T-cell (primary cell): ENCODE measurements at regions not wholly inside any gene's neighbourhood (a gene's known extent, or its start where the extent isn't known, plus 50 kb on each side); places are given as distances from the start of the nearest gene placed in this dataset.

ENCODE experiments used
- ATAC-seq, 4 experiments: fragments of 200-7000 bp in 3 of 4; fragments of 150-1000 bp in 1 of 4; cut with Tn5 transposase; replicated peaks in 1 of 4; 1 replicate in 3 of 4; 2 replicates in 1 of 4; pipeline ENCODE4 v1.10.0; 2021; ENCODE audit warnings: moderate library complexity in 3 of 4, mild to moderate bottlenecking in 2 of 4, moderate number of reproducible peaks in 1 of 4
- CTCF ChIA-PET, 2 donors: fragments of 300-600 bp; sonication (Branson Sonifier 250); formaldehyde crosslinking; loops; one replicate each; lab custom pipeline; 2022; ENCODE audit warnings: antibody characterized with exemption in 2 of 2; lab: Charles Lee
- POLR2A ChIA-PET, 2 donors: fragments of 300-600 bp; sonication (Branson Sonifier 250); formaldehyde crosslinking; loops; one replicate each; lab custom pipeline; 2022; ENCODE audit warnings: antibody characterized with exemption in 2 of 2; lab: Charles Lee
- DNase-seq, 35 experiments: peaks; one replicate each; pipeline versions ENCODE4 v3.0.0 to v3.0.0-alpha.2; 2013 to 2023
- H3K27ac ChIP-seq: one replicate; pipeline ENCODE4 v1.5.1; 2013; ENCODE audit warnings: low read length
- H3K27me3 ChIP-seq, 2 experiments: replicated peaks in 1 of 2; 1 replicate in 1 of 2; 2 replicates in 1 of 2; pipeline versions ENCODE4 v1.6.1 to v1.7.0; 2013; ENCODE audit warnings: low read length in 1 of 2, mixed read lengths in 1 of 2; ENCODE audit not compliant: control insufficient read depth in 2 of 2, insufficient read depth in 2 of 2; ENCODE audit errors: extremely low read depth in 1 of 2
- H3K36me3 ChIP-seq, 2 donors: 1 replicate in 1 of 2; 2 replicates in 1 of 2; pipeline versions ENCODE4 v1.6.1 to v1.7.0; 2013; ENCODE audit warnings: low read length in 1 of 2; ENCODE audit not compliant: control insufficient read depth in 2 of 2, insufficient read depth in 1 of 2; ENCODE audit errors: extremely low read depth in 1 of 2
- H3K4me1 ChIP-seq, 2 experiments: 1 replicate in 1 of 2; 2 replicates in 1 of 2; pipeline versions ENCODE4 v1.6.1 to v1.7.0; 2013; ENCODE audit warnings: low read length in 2 of 2, mixed read lengths in 1 of 2; ENCODE audit not compliant: insufficient read depth in 2 of 2, control insufficient read depth in 1 of 2; ENCODE audit errors: extremely low read depth in 1 of 2
- H3K4me3 ChIP-seq, 2 donors: 1 replicate in 1 of 2; 2 replicates in 1 of 2; pipeline versions ENCODE4 v1.5.1 to v1.7.0; 2013; ENCODE audit warnings: mild to moderate bottlenecking in 2 of 2, low read length in 1 of 2, moderate library complexity in 1 of 2; ENCODE audit not compliant: control insufficient read depth in 1 of 2; ENCODE audit errors: extremely low read depth in 1 of 2
- H3K9me3 ChIP-seq: 2 replicates; pipeline ENCODE4 v1.7.0; 2013
- H3K27ac Mint-ChIP-seq, 2 donors: one replicate each; pipeline ENCODE4 v1.8.0; 2020 to 2021; ENCODE audit warnings: mild to moderate bottlenecking in 2 of 2, mixed read lengths in 2 of 2
- H3K27me3 Mint-ChIP-seq, 2 donors: one replicate each; pipeline ENCODE4 v1.8.0; 2021 to 2022; ENCODE audit warnings: mixed read lengths in 2 of 2
- H3K36me3 Mint-ChIP-seq: one replicate; pipeline ENCODE4 v1.8.0; 2021; ENCODE audit warnings: mixed read lengths
- H3K4me1 Mint-ChIP-seq, 3 donors: one replicate each; pipeline ENCODE4 v1.8.0; 2020 to 2022; ENCODE audit warnings: mixed read lengths in 3 of 3, mild to moderate bottlenecking in 1 of 3
- H3K4me3 Mint-ChIP-seq, 3 donors: one replicate each; pipeline ENCODE4 v1.8.0; 2020 to 2022; ENCODE audit warnings: mild to moderate bottlenecking in 3 of 3, mixed read lengths in 3 of 3, moderate library complexity in 3 of 3
- H3K9me3 Mint-ChIP-seq, 3 donors: one replicate each; pipeline ENCODE4 v1.8.0; 2020 to 2022; ENCODE audit warnings: mixed read lengths in 3 of 3
- WGBS: methylation state at CpG from one replicate; pipeline ENCODE4 v1.1.5; 2013; ENCODE audit warnings: missing lambda C conversion rate; ENCODE audit not compliant: insufficient coverage; 5-methylcytosine and 5-hydroxymethylcytosine counted together

DNA sequence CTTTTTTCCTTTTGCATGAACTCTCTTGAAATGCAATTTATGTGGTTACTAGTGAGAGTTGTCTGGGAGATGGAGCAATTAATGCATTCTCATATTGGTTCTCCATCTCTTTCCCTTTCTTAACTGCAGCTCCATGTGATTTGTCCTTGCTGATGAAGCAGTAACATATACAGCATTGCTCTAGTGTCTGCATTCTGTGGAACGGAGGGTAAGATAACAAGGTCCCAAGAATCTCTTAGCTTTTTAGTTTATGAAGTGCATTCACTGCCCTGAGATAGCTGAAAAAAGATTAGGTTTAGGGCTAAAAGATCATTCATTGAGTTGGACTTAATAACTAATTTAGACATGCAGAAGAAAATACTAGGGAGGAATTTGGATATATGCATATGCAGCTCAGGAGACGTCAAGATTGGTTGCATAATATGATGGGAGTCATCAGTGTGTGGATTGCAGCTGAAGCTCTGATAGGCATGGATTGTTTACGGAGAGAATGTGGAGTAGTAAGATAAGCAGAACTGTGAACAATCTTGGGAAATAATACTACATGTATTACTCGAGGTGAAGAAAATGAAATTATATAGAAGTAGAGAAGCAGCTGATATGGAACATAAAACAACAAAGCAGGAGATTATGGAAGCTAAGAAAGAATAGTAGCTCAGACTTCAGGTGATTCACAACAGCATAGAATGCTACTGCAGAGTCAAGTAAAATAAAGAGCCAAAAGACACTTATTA lies 404.7 kb downstream of the ARL4A start:
- DNase-seq = no peak
- Mint-ChIP-seq H3K27ac (no peak overlapping the region), H3K27me3 (peaks cover 10 to 13% of the 10 kb centered on the region in 2 donors), H3K9me3 (peaks cover 0 to 4% (median 0%) of the 10 kb centered on the region in 3 donors), H3K4me1 (no peaks in the 10 kb centered on the region), H3K36me3 (no peaks in the 10 kb centered on the region), H3K4me3 (no peak overlapping the region)
- ATAC-seq = no peak
- Histone ChIP-seq H3K27ac (no peak overlapping the region), H3K9me3 (no peaks in the 10 kb centered on the region), H3K4me1 (no peaks in the 10 kb centered on the region), H3K36me3 (no peaks in the 10 kb centered on the region), H3K4me3 (no peak overlapping the region), H3K27me3 (peaks cover 0 to 3% of the 10 kb centered on the region in 2 experiments)
- POLR2A ChIA-PET = no interaction called here
- CTCF ChIA-PET = interaction anchor here in 1 of 2 donors (0.6 kb wide), 1 partner anchor 336 kb away, joined by 3 read pairs; no protein-coding TSS in a partner anchor
- 100% methylated on average over 2 of the region's 4 CpGs for WGBS

DNA sequence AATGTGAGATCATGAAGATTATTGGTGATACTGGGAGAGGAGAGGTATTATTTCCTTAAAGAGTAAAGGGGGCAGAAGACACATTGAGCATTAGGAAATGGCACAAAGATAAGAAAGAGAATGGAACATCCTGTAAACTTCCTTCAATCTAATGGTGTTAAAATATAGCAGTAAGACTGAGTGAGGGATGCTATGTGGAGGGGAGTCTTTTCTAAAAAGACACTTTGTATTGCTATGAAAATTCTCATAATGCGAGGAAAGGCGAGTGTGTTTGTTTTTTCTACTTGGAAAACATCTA lies 405.2 kb downstream of the ARL4A start:
- POLR2A ChIA-PET = no interaction called here
- Histone ChIP-seq H3K36me3 (no peaks in the 10 kb centered on the region), H3K27ac (no peak overlapping the region), H3K27me3 (peaks cover 0 to 3% of the 10 kb centered on the region in 2 experiments), H3K9me3 (no peaks in the 10 kb centered on the region), H3K4me1 (no peaks in the 10 kb centered on the region), H3K4me3 (no peak overlapping the region)
- H3K36me3 Mint-ChIP-seq = no peaks in the 10 kb centered on the region
- no peak overlapping the region for H3K27ac Mint-ChIP-seq
- H3K4me1 Mint-ChIP-seq = no peaks in the 10 kb centered on the region
- WGBS = no CpG with 5 or more reads among the region's 2 CpGs
- ATAC-seq = no peak
- CTCF ChIA-PET = no interaction called here
- H3K27me3 Mint-ChIP-seq = peaks cover 10 to 13% of the 10 kb centered on the region in 2 donors
- no peak overlapping the region for H3K4me3 Mint-ChIP-seq
- no peak for DNase-seq
- H3K9me3 Mint-ChIP-seq = peaks cover 0 to 4% (median 0%) of the 10 kb centered on the region in 3 donors

- Histone ChIP-seq H3K36me3 (no peaks in the 10 kb centered on the region), H3K27me3 (peaks cover 0 to 3% of the 10 kb centered on the region in 2 experiments), H3K9me3 (no peaks in the 10 kb centered on the region), H3K27ac (no peak overlapping the region), H3K4me3 (no peak overlapping the region), H3K4me1 (no peaks in the 10 kb centered on the region)
- Mint-ChIP-seq H3K27me3 (peaks cover 10 to 13% of the 10 kb centered on the region in 2 donors), H3K4me1 (no peaks in the 10 kb centered on the region), H3K36me3 (no peaks in the 10 kb centered on the region), H3K27ac (no peak overlapping the region), H3K9me3 (peaks cover 0 to 4% (median 0%) of the 10 kb centered on the region in 3 donors), H3K4me3 (no peak overlapping the region)
- ChIA-PET CTCF (no interaction called here), POLR2A (no interaction called here)
- WGBS = 0% methylated on average over 1 of the region's 1 CpG
- ATAC-seq (no peak), DNase-seq (no peak)
Observed at GRCh38 chr7:13093160-13093559, 405.7 kb downstream of the ARL4A start.

GRCh38 chr7:13097499-13097898 lies 410.1 kb downstream of the ARL4A start:
- no peaks in the 10 kb centered on the region for H3K36me3 ChIP-seq
- H3K4me3 ChIP-seq = no peak overlapping the region
- no peak overlapping the region for H3K27ac ChIP-seq
- Mint-ChIP-seq H3K4me3 (no peak overlapping the region), H3K9me3 (no peaks in the 10 kb centered on the region), H3K27me3 (peaks cover 0 to 6% of the 10 kb centered on the region in 2 donors), H3K4me1 (no peaks in the 10 kb centered on the region), H3K27ac (no peak overlapping the region), H3K36me3 (no peaks in the 10 kb centered on the region)
- ChIA-PET POLR2A (no interaction called here), CTCF (no interaction called here)
- WGBS = no CpG with 5 or more reads among the region's 3 CpGs
- H3K27me3 ChIP-seq = no peaks in the 10 kb centered on the region
- H3K9me3 ChIP-seq = no peaks in the 10 kb centered on the region
- no peaks in the 10 kb centered on the region for H3K4me1 ChIP-seq
- ATAC-seq (no peak), DNase-seq (no peak)

GRCh38 chr7:13098161-13098560 lies 410.7 kb downstream of the ARL4A start:
- H3K9me3 ChIP-seq = no peaks in the 10 kb centered on the region
- H3K4me3 Mint-ChIP-seq = no peak overlapping the region
- H3K27ac Mint-ChIP-seq = no peak overlapping the region
- CTCF ChIA-PET = no interaction called here
- DNase-seq (no peak), ATAC-seq (no peak)
- H3K27ac ChIP-seq = no peak overlapping the region
- H3K36me3 Mint-ChIP-seq = no peaks in the 10 kb centered on the region
- H3K9me3 Mint-ChIP-seq = no peaks in the 10 kb centered on the region
- no peaks in the 10 kb centered on the region for H3K4me1 Mint-ChIP-seq
- POLR2A ChIA-PET = no interaction called here
- no peaks in the 10 kb centered on the region for H3K4me1 ChIP-seq
- H3K27me3 Mint-ChIP-seq = peaks cover 0 to 4% of the 10 kb centered on the region in 2 donors
- no peaks in the 10 kb centered on the region for H3K27me3 ChIP-seq
- H3K36me3 ChIP-seq = no peaks in the 10 kb centered on the region
- no CpG with 5 or more reads among the region's 4 CpGs for WGBS
- no peak overlapping the region for H3K4me3 ChIP-seq

DNA sequence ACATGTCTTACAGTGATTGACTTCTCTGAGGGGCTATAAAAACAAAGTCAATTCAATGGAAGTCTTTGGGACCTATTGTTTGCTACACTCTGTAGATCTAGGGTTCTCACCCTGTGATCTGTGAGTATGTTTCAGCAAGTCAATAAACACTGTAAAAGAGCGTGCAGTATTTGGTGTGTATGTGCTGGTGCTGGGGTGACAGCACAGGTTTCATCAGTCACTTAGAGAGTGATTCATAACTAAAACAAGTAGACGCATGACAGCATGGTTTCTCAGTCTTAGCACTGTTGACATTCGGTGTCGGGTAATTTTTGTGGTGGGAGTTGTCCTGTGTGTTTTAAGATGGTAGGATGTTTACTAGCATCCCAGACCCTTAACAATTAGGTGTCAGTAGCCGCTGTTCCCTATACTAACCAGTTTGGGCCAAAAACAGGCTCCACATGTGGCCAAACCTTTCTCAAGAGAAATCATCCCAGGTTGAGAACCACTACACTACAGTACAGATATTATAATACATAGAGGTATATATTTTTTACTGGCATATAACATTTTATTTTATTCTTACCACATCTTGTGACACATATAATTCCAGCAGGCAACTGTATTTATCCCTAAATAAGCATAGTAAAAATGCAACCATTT lies 411.8 kb downstream of the ARL4A start:
- no peaks in the 10 kb centered on the region for H3K4me1 ChIP-seq
- POLR2A ChIA-PET = no interaction called here
- CTCF ChIA-PET = no interaction called here
- WGBS = 67% methylated on average over 1 of the region's 5 CpGs
- H3K4me3 Mint-ChIP-seq = no peak overlapping the region
- H3K9me3 Mint-ChIP-seq = no peaks in the 10 kb centered on the region
- DNase-seq = no peak
- H3K27me3 Mint-ChIP-seq = peaks cover 0 to 4% of the 10 kb centered on the region in 2 donors
- no peaks in the 10 kb centered on the region for H3K27me3 ChIP-seq
- no peaks in the 10 kb centered on the region for H3K4me1 Mint-ChIP-seq
- no peak for ATAC-seq
- no peaks in the 10 kb centered on the region for H3K36me3 Mint-ChIP-seq
- no peak overlapping the region for H3K4me3 ChIP-seq
- H3K9me3 ChIP-seq = no peaks in the 10 kb centered on the region
- H3K36me3 ChIP-seq = no peaks in the 10 kb centered on the region
- H3K27ac Mint-ChIP-seq = no peak overlapping the region
- no peak overlapping the region for H3K27ac ChIP-seq
